ENCODE measurements at regions not wholly inside any gene's neighbourhood (a gene's known extent, or its start where the extent isn't known, plus 50 kb on each side); places are given as distances from the start of the nearest gene placed in this dataset.

DNA sequence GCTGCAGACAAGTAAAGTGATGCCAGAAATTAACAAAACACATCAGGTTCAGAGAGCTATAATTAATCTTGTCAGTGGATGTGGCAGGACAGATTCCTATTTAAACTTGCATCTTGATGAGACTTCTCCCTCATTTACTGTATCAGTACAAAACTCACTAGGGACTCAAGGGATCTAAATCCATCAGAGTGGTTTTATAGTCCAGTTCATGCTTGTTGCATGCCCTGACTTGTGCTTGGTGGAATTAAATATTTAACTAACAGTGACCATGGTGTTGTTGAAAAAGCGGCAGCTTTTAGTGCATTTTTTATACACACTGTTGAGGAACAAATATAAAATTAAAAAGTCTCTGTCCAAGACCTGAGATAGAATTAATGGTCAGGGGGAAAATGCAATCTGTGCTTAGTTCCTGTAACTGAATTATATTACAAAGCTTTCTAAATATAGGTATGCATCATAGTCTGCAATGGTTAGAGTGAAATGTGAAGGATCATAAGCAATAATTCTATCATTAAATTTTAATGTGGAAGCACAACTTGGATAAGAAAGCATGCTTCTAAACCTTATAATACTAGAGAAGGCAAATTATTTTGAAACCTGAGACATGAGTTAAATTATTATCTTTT lies 1475.5 kb upstream of the TENM4 start:
- TF ChIP-seq EZH2 (IDR thresholded peaks at IDR 0.05) (no peak), CTCF (IDR thresholded peaks at IDR 0.05) (no peak)

All from neural progenitor cell (in vitro differentiated cells).